GM19240 (cell line): ENCODE measurements at regions not wholly inside any gene's neighbourhood (a gene's known extent, or its start where the extent isn't known, plus 50 kb on each side); places are given as distances from the start of the nearest gene placed in this dataset.

Experiments used
- DNase-seq: peaks from one replicate; pipeline ENCODE4 v3.0.0; 2011; ENCODE audit warnings: low spot score; ENCODE audit not compliant: insufficient read length

DNA sequence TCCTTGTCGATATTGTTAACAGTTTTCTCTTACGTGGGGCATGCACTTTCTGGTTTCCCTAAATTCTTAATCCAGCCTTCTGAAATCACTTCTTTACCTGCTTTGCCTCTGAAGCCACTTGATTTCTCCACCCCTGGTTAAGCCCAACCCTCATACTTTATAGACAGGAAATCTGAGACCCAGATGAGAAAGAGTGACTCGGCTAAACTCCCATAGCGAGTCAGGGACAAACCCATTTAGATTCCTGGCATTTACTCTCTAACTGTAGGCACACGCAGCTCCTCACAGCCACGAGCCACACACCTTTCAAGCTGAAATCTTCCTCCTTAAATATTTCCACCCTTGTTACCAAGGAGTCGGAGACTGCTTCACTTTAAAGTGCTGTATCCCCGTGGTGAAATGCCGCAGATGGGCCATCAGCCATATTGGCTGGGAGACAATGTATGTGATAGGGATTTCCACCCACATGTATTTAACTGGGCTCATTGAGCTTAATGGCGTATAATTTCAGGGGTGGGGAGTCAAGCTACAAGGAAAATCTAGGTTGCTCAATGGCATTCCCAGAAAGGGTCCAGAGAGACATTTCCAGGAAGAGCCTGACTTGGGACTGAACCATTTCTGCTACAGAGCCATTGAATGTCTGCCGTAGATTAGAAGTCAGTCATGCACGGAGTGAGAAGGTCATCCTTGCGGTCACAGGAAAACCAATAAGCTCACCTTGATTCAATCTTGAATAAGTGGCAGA lies 49.9 kb upstream of the GRK3 start:
- no peak for DNase-seq
